GM23338 (cell line): ENCODE measurements at regions not wholly inside any gene's neighbourhood (a gene's known extent, or its start where the extent isn't known, plus 50 kb on each side); places are given as distances from the start of the nearest gene placed in this dataset.

Experiments
- ATAC-seq: fragments of 200-7000 bp; cut with Tn5 transposase; 3 replicates; pipeline ENCODE4 v1.9.1; 2020
- DNase-seq: peaks from one replicate; pipeline ENCODE4 v3.0.0-alpha.2; 2015; ENCODE audit warnings: low spot score
- H2AFZ ChIP-seq: fragments of 200-600 bp; sonication (generic); 2 replicates; pipeline ENCODE4 v1.8.0; 2016; ENCODE audit warnings: antibody characterized with exemption, mild to moderate bottlenecking, moderate library complexity
- H3F3A ChIP-seq: fragments of 200-600 bp; sonication (generic); replicated peaks from 2 replicates; pipeline ENCODE4 v1.8.0; 2017; ENCODE audit warnings: antibody characterized with exemption, mixed run types, low read depth
- H3K27ac ChIP-seq: fragments of 200-600 bp; sonication (generic); 2 replicates; pipeline ENCODE4 v1.6.1; 2016; ENCODE audit warnings: low read depth
- H3K27me3 ChIP-seq: fragments of 200-600 bp; sonication (generic); 2 replicates; pipeline ENCODE4 v1.8.0; 2016; ENCODE audit warnings: mild to moderate bottlenecking, mixed run types, moderate library complexity; ENCODE audit not compliant: insufficient read depth
- H3K36me3 ChIP-seq: fragments of 200-600 bp; sonication (generic); 2 replicates; pipeline ENCODE4 v1.8.0; 2016; ENCODE audit warnings: mild to moderate bottlenecking; ENCODE audit not compliant: insufficient read depth
- H3K4me1 ChIP-seq: fragments of 200-600 bp; sonication (generic); 2 replicates; pipeline ENCODE4 v1.8.0; 2016; ENCODE audit warnings: mild to moderate bottlenecking, moderate library complexity; ENCODE audit not compliant: insufficient read depth
- H3K4me2 ChIP-seq: fragments of 200-600 bp; sonication (generic); 2 replicates; pipeline ENCODE4 v1.7.1; 2017; ENCODE audit warnings: mixed run types
- H3K4me3 ChIP-seq: fragments of 200-600 bp; sonication (generic); 2 replicates; pipeline ENCODE4 v1.6.1; 2016; ENCODE audit warnings: mixed run types
- H3K79me2 ChIP-seq: fragments of 200-600 bp; sonication (generic); replicated peaks from 2 replicates; pipeline ENCODE4 v1.8.0; 2017; ENCODE audit warnings: mild to moderate bottlenecking; ENCODE audit not compliant: insufficient read depth
- H3K9me2 ChIP-seq: fragments of 200-600 bp; sonication (generic); 2 replicates; pipeline ENCODE4 v1.8.0; 2017; ENCODE audit not compliant: insufficient read depth
- H4K20me1 ChIP-seq: fragments of 200-600 bp; sonication (generic); replicated peaks from 2 replicates; pipeline ENCODE4 v1.8.0; 2017; ENCODE audit warnings: mild to moderate bottlenecking; ENCODE audit not compliant: insufficient read depth
- H3K27ac Mint-ChIP-seq: 2 replicates; pipeline ENCODE4 v1.8.0; 2020; ENCODE audit warnings: inconsistent platforms, mild to moderate bottlenecking, moderate library complexity, mixed read lengths
- H3K27me3 Mint-ChIP-seq: 3 replicates; pipeline ENCODE4 v1.8.0; 2022; ENCODE audit warnings: low read depth, mild to moderate bottlenecking, moderate library complexity, mixed read lengths, inconsistent platforms; ENCODE audit not compliant: insufficient read depth, poor library complexity
- H3K36me3 Mint-ChIP-seq: 3 replicates; pipeline ENCODE4 v1.8.0; 2021; ENCODE audit warnings: low read depth, mild to moderate bottlenecking, inconsistent platforms, moderate library complexity, mixed read lengths
- H3K4me1 Mint-ChIP-seq: 3 replicates; pipeline ENCODE4 v1.8.0; 2020; ENCODE audit warnings: mild to moderate bottlenecking, inconsistent platforms, mixed read lengths
- H3K4me3 Mint-ChIP-seq: 3 replicates; pipeline ENCODE4 v1.8.0; 2021; ENCODE audit warnings: moderate library complexity, mild to moderate bottlenecking, inconsistent platforms, mixed read lengths
- H3K9me3 Mint-ChIP-seq: 3 replicates; pipeline ENCODE4 v1.8.0; 2020; ENCODE audit warnings: moderate library complexity, mild to moderate bottlenecking, inconsistent platforms, mixed read lengths
- CREB1 ChIP-seq: fragments of 250-450 bp; sonication (Bioruptor Pico); IDR thresholded peaks from 2 replicates; pipeline ENCODE4 v1.5.0; 2020; ENCODE audit warnings: low read depth, mild to moderate bottlenecking, moderate library complexity
- ETS1 ChIP-seq: IDR thresholded peaks from 2 replicates; pipeline ENCODE4 v1.6.1; 2016; ENCODE audit warnings: antibody characterized with exemption
- EZH2 ChIP-seq: fragments of 200-600 bp; sonication (generic); IDR thresholded peaks from one replicate; pipeline ENCODE4 v1.8.0; 2017; ENCODE audit warnings: antibody characterized with exemption, mild to moderate bottlenecking, low read depth; ENCODE audit not compliant: unreplicated experiment
- NANOG ChIP-seq: IDR thresholded peaks from 2 replicates; pipeline ENCODE4 v1.6.1; 2016; ENCODE audit warnings: antibody characterized with exemption, borderline replicate concordance
- POLR2AphosphoS5 ChIP-seq: IDR thresholded peaks from 2 replicates; pipeline ENCODE4 v1.6.1; 2016; ENCODE audit warnings: antibody characterized with exemption, low read depth
- REST ChIP-seq: IDR thresholded peaks from one replicate; pipeline ENCODE4 v1.6.1; 2018; ENCODE audit warnings: antibody characterized with exemption; ENCODE audit not compliant: unreplicated experiment
- STAT1 ChIP-seq: IDR thresholded peaks from one replicate; pipeline ENCODE4 v1.6.1; 2016; ENCODE audit warnings: antibody characterized with exemption; ENCODE audit not compliant: unreplicated experiment
- ZNF114 ChIP-seq: fragments of 250-450 bp; sonication (Bioruptor Pico); IDR thresholded peaks from 2 replicates; pipeline ENCODE4 v1.5.0; 2020; ENCODE audit warnings: mild to moderate bottlenecking, moderate library complexity
- ZNF331 ChIP-seq: fragments of 250-450 bp; sonication (Bioruptor Pico); IDR thresholded peaks from 2 replicates; pipeline ENCODE4 v1.5.0; 2020; ENCODE audit warnings: low read depth, mild to moderate bottlenecking, moderate library complexity
- ZNF462 ChIP-seq: fragments of 250-450 bp; sonication (Bioruptor Pico); IDR thresholded peaks from 2 replicates; pipeline ENCODE4 v1.5.0; 2020; ENCODE audit warnings: mild to moderate bottlenecking, moderate library complexity
- TF ChIP-seq, protein P1 (sequence below), 2 experiments: fragments of 200-600 bp in 1 of 2; sonication (generic) in 1 of 2; conservative IDR thresholded peaks; 2 replicates each; pipeline versions ENCODE4 v1.5.1 to v1.6.1; 2016 to 2017; ENCODE audit warnings: antibody characterized with exemption in 2 of 2, low read depth in 2 of 2, mild to moderate bottlenecking in 2 of 2, moderate library complexity in 1 of 2

DNA sequence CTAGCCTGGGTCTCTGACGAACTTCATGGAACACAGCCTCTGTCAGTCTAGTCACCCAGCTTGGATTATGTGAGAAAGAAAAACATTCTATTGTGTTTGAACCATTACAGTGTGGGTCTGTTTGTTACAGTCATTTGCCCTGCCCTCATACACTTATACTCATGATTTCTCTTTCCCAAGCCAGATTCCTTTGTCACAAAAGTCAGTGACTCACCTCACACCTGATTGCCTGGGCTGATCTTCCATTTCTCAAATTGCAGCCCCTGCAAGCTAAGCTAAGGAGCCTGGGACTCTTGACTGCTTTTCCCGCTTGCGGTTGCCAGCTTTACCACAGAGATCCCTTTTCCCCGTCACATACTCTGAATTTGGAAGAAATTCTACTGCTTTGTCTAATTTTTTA lies 395.9 kb downstream of the SAMD5 start (continued):
- TF ChIP-seq ZNF462 (CRISPR knock-in tag) (no peak), EZH2 (no peak), ZNF331 (no peak), POLR2AphosphoS5 (no peak)

DNA sequence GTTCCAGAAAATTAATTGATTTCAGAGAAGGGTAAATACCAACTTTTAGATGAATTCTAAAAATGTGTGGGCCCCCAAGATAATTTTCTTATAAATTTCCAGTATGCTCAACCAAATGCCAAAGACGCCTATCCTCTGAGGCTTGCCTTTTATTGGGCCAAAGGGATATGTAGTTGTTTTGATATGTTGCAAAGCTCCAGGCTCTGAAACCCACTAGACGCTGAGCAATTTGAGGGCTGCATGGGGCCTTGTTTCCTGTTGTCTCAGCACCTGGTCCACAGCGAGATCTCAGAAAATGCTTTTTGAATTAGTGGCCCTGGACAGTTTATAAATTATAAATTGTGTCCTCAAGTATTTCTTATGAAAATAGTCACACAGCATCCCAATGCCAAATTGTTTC lies 397.2 kb downstream of the SAMD5 start:
- Histone ChIP-seq H3K4me1 (no peaks in the 10 kb centered on the region), H3K4me2 (no peak overlapping the region), H3K27ac (no peak overlapping the region), H3F3A (no peaks in the 10 kb centered on the region), H3K4me3 (no peak overlapping the region), H4K20me1 (no peaks in the 10 kb centered on the region), H3K9me2 (peaks cover 5% of the 10 kb centered on the region; the same call in 1 of the 2 replicates), H3K79me2 (no peaks in the 10 kb centered on the region), H2AFZ (no peak overlapping the region), H3K27me3 (no peaks in the 10 kb centered on the region), H3K36me3 (no peaks in the 10 kb centered on the region)
- H3K4me1 Mint-ChIP-seq: peaks cover 3% of the 10 kb centered on the region; the same call in 2 of the 3 replicates
- ATAC-seq (no peak), DNase-seq (no peak)
- no peaks in the 10 kb centered on the region for H3K36me3 Mint-ChIP-seq
- H3K4me3 Mint-ChIP-seq: no peak overlapping the region
- H3K27me3 Mint-ChIP-seq: peaks cover 2% of the 10 kb centered on the region
- no peaks in the 10 kb centered on the region for H3K9me3 Mint-ChIP-seq
- no peak overlapping the region for H3K27ac Mint-ChIP-seq
- TF ChIP-seq STAT1 (no peak), NANOG (no peak), ETS1 (no peak), CREB1 (CRISPR knock-in tag) (no peak), ZNF114 (CRISPR knock-in tag) (no peak), ZNF331 (no peak), POLR2AphosphoS5 (no peak), REST (no peak)
- TF ChIP-seq, protein P1, sequence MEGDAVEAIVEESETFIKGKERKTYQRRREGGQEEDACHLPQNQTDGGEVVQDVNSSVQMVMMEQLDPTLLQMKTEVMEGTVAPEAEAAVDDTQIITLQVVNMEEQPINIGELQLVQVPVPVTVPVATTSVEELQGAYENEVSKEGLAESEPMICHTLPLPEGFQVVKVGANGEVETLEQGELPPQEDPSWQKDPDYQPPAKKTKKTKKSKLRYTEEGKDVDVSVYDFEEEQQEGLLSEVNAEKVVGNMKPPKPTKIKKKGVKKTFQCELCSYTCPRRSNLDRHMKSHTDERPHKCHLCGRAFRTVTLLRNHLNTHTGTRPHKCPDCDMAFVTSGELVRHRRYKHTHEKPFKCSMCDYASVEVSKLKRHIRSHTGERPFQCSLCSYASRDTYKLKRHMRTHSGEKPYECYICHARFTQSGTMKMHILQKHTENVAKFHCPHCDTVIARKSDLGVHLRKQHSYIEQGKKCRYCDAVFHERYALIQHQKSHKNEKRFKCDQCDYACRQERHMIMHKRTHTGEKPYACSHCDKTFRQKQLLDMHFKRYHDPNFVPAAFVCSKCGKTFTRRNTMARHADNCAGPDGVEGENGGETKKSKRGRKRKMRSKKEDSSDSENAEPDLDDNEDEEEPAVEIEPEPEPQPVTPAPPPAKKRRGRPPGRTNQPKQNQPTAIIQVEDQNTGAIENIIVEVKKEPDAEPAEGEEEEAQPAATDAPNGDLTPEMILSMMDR (conservative IDR thresholded peaks at IDR 0.05; ENCODE audit: low read depth in 2 of 2): no peak
